Pancreas (tissue), 10 donors: ENCODE measurements at regions not wholly inside any gene's neighbourhood (a gene's known extent, or its start where the extent isn't known, plus 50 kb on each side); places are given as distances from the start of the nearest gene placed in this dataset.

ENCODE experiments used
- ATAC-seq, 4 donors: fragments of 200-7000 bp; cut with Tn5 transposase; one replicate each; pipeline versions ENCODE4 v1.8.0 to v1.9.1; 2020; ENCODE audit warnings: mild to moderate bottlenecking in 4 of 4, moderate library complexity in 4 of 4
- DNase-seq, 6 donors: peaks; one replicate each; pipeline ENCODE4 v3.0.0-alpha.2; 2020
- FAIRE-seq: peaks from 2 replicates; lab custom pipeline; 2012; peaks lifted over from hg19 to GRCh38; lab: Jason Lieb, UNC
- H3K27ac ChIP-seq, 4 donors: fragments of 200-600 bp; sonication (generic); 1 replicate in 3 of 4; 2 replicates in 1 of 4; pipeline versions ENCODE4 v1.5.0 to v1.8.0; 2020
- H3K27me3 ChIP-seq, 4 donors: fragments of 200-600 bp; one replicate each; pipeline ENCODE4 v1.8.0; 2021
- H3K36me3 ChIP-seq, 3 donors: fragments of 200-600 bp; sonication (generic) in 1 of 3; one replicate each; pipeline versions ENCODE4 v1.5.0 to v1.8.0; 2020 to 2021
- H3K4me1 ChIP-seq, 3 donors: fragments of 200-600 bp; one replicate each; pipeline ENCODE4 v1.8.0; 2021
- H3K4me3 ChIP-seq, 4 donors: fragments of 200-600 bp; sonication (generic) in 2 of 4; one replicate each; pipeline versions ENCODE4 v1.5.0 to v1.8.0; 2020 to 2021
- H3K9me3 ChIP-seq, 4 donors: fragments of 200-600 bp; one replicate each; pipeline ENCODE4 v1.8.0; 2021
- WGBS, 2 donors: extraction: QIAGEN DNeasy Blood & Tissue Kit; methylation state at CpG; one replicate each; pipeline ENCODE4 v1.1.7; 2013; 5-methylcytosine and 5-hydroxymethylcytosine counted together
- intact Hi-C, 3 donors: fragments of 100-400 bp; cut with DNase I; formaldehyde crosslinking; loops; one replicate each; pipeline versions ENCODE4 v1.11.1 to v1.14.2; 2022
- TF ChIP-seq, protein P1 (sequence below), 4 donors: fragments of 200-600 bp; sonication (generic) in 3 of 4; IDR thresholded peaks; one replicate each; pipeline versions ENCODE4 v1.5.0 to v1.8.0; 2021; ENCODE audit warnings: antibody characterized with exemption in 4 of 4
- donor health status: healthy with polysubstance abuse.
- donor health status: DM: no; HTN: no; CAD: no; lungs with moderate emphysema.
- donor health status: DM: no; HTN: no; CAD: no.
- donor health status: control.
- donor health status: control.
- donor health status: Bipolar disorder and iron deficiency.
- donor health status: DM: yes; HTN: yes; CAD: no.
- donor health status: DM: no; HTN: no; CAD: no.
- donor health status: DM: no; HTN: no; CAD: no.
- donor health status: DM: yes; HTN: yes; CAD: no.

GRCh38 chr2:196503398-196503797, 136.1 kb upstream of the CCDC150 start:
- no peaks in the 10 kb centered on the region for H3K36me3 ChIP-seq
- H3K9me3 ChIP-seq = no peaks in the 10 kb centered on the region
- intact Hi-C loops = no loop called here
- WGBS, 2 donors = 65% methylated on average over 4 of the region's 4 CpGs
- no peaks in the 10 kb centered on the region for H3K4me1 ChIP-seq
- DNase-seq = no peak
- TF ChIP-seq, protein P1, sequence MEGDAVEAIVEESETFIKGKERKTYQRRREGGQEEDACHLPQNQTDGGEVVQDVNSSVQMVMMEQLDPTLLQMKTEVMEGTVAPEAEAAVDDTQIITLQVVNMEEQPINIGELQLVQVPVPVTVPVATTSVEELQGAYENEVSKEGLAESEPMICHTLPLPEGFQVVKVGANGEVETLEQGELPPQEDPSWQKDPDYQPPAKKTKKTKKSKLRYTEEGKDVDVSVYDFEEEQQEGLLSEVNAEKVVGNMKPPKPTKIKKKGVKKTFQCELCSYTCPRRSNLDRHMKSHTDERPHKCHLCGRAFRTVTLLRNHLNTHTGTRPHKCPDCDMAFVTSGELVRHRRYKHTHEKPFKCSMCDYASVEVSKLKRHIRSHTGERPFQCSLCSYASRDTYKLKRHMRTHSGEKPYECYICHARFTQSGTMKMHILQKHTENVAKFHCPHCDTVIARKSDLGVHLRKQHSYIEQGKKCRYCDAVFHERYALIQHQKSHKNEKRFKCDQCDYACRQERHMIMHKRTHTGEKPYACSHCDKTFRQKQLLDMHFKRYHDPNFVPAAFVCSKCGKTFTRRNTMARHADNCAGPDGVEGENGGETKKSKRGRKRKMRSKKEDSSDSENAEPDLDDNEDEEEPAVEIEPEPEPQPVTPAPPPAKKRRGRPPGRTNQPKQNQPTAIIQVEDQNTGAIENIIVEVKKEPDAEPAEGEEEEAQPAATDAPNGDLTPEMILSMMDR (IDR thresholded peaks at IDR 0.05) = no peak
- no peak for FAIRE-seq
- no peaks in the 10 kb centered on the region for H3K27me3 ChIP-seq
- H3K27ac ChIP-seq = no peak overlapping the region
- H3K4me3 ChIP-seq = no peak overlapping the region
- ATAC-seq = no peak

DNA sequence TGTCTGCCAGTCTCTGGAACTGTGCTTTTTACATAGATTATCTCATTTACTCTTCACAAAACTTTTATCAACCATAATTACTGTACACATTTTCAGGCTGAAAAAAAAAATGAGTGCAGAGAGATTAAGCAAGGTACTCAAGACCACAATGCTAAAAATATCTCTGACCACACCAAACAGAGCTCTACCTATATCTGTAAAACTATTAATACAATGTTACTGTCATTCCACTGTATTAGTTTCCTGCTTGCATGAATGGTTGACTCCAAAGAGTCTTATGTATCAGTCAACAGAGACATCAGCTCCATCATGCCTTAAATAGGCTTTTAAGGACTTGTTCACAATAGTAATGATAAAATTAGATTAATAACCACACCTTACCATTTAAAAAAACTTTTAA, 134.7 kb upstream of the CCDC150 start:
- FAIRE-seq (no peak), ATAC-seq (no peak), DNase-seq (no peak)
- Histone ChIP-seq H3K36me3 (no peaks in the 10 kb centered on the region), H3K4me1 (no peaks in the 10 kb centered on the region), H3K4me3 (no peak overlapping the region), H3K9me3 (no peaks in the 10 kb centered on the region), H3K27me3 (no peaks in the 10 kb centered on the region), H3K27ac (no peak overlapping the region)
- intact Hi-C loops = no loop called here
- TF ChIP-seq, protein P1 (IDR thresholded peaks at IDR 0.05) = no peak

- DNase-seq (no peak), FAIRE-seq (no peak), ATAC-seq (no peak)
- Histone ChIP-seq H3K9me3 (no peaks in the 10 kb centered on the region), H3K4me3 (no peak overlapping the region), H3K4me1 (no peaks in the 10 kb centered on the region), H3K27me3 (no peaks in the 10 kb centered on the region), H3K27ac (no peak overlapping the region), H3K36me3 (no peaks in the 10 kb centered on the region)
- intact Hi-C loops = no loop called here
- WGBS, 2 donors = 57 to 68% methylated on average over 1 of the region's 1 CpG
- TF ChIP-seq, protein P1 (IDR thresholded peaks at IDR 0.05) = no peak
Observed at GRCh38 chr2:196510246-196510645, 129.3 kb upstream of the CCDC150 start.

- H3K4me3 ChIP-seq = no peak overlapping the region
- no peak for ATAC-seq
Observed at GRCh38 chr2:196511258-196512168, 128.0 kb upstream of the CCDC150 start.

More at GRCh38 chr2:196511258-196512168, 128.0 kb upstream of the CCDC150 start:
- TF ChIP-seq, protein P1 (IDR thresholded peaks at IDR 0.05) = no peak
- no peaks in the 10 kb centered on the region for H3K27me3 ChIP-seq
- 55 to 65% methylated on average over 3 of the region's 3 CpGs for WGBS, 2 donors
- no peaks in the 10 kb centered on the region for H3K36me3 ChIP-seq
- H3K9me3 ChIP-seq = no peaks in the 10 kb centered on the region
- intact Hi-C loops = no loop called here
- H3K27ac ChIP-seq = no peak overlapping the region
- H3K4me1 ChIP-seq = no peaks in the 10 kb centered on the region
- FAIRE-seq (no peak), DNase-seq (no peak)
